ENCODE measurements at regions not wholly inside any gene's neighbourhood (a gene's known extent, or its start where the extent isn't known, plus 50 kb on each side); places are given as distances from the start of the nearest gene placed in this dataset.

GRCh38 chr1:221904319-221904718 is 162.4 kb upstream of the DUSP10 start:
- DNase-seq: no peak

- no peak for DNase-seq
These were observed 161.7 kb upstream of the DUSP10 start for GRCh38 chr1:221903594-221903993.

GRCh38 chr1:221902961-221903360 is 161.1 kb upstream of the DUSP10 start:
- no peak for DNase-seq

- DNase-seq: no peak
These were observed 158.8 kb upstream of the DUSP10 start for GRCh38 chr1:221900678-221901077.

GRCh38 chr1:221897321-221897721 is 155.4 kb upstream of the DUSP10 start:
- no peak for DNase-seq

GRCh38 chr1:221892301-221892830 is 150.5 kb upstream of the DUSP10 start:
- DNase-seq: no peak

GRCh38 chr1:221891708-221892107 is 149.8 kb upstream of the DUSP10 start:
- no peak for DNase-seq

GRCh38 chr1:221888801-221889200 is 146.9 kb upstream of the DUSP10 start:
- DNase-seq: no peak

GRCh38 chr1:221888218-221888617 is 146.3 kb upstream of the DUSP10 start:
- DNase-seq: no peak

- DNase-seq: no peak
These were observed 145.9 kb upstream of the DUSP10 start for GRCh38 chr1:221887758-221888157.

GRCh38 chr1:221887415-221887746 is 145.5 kb upstream of the DUSP10 start:
- no peak for DNase-seq

- no peak for DNase-seq
These were observed 145.0 kb upstream of the DUSP10 start for GRCh38 chr1:221886743-221887414.

- no peak for DNase-seq
These were observed 144.4 kb upstream of the DUSP10 start for GRCh38 chr1:221886311-221886710.

GRCh38 chr1:221884821-221885220 is 142.9 kb upstream of the DUSP10 start:
- no peak for DNase-seq

- no peak for DNase-seq
These were observed 140.1 kb upstream of the DUSP10 start for GRCh38 chr1:221881805-221882581.

- no peak for DNase-seq
These were observed 138.3 kb upstream of the DUSP10 start for GRCh38 chr1:221880182-221880581.

GRCh38 chr1:221878134-221878533 is 136.2 kb upstream of the DUSP10 start:
- no peak for DNase-seq

- no peak for DNase-seq
These were observed 135.4 kb upstream of the DUSP10 start for GRCh38 chr1:221877311-221877710.

GRCh38 chr1:221875004-221875330 is 133.1 kb upstream of the DUSP10 start:
- no peak for DNase-seq

- DNase-seq: no peak
These were observed 132.6 kb upstream of the DUSP10 start for GRCh38 chr1:221874285-221875003.

GRCh38 chr1:221873673-221874072 is 131.8 kb upstream of the DUSP10 start:
- DNase-seq: no peak

- DNase-seq: no peak
These were observed 129.2 kb upstream of the DUSP10 start for GRCh38 chr1:221871056-221871455.

GRCh38 chr1:221869779-221870178 is 127.9 kb upstream of the DUSP10 start:
- DNase-seq: no peak
